Keratinocyte (primary cell): ENCODE measurements at regions not wholly inside any gene's neighbourhood (a gene's known extent, or its start where the extent isn't known, plus 50 kb on each side); places are given as distances from the start of the nearest gene placed in this dataset.

Experiments used
- DNase-seq: peaks from one replicate; pipeline ENCODE4 v3.0.0-alpha.2; 2011; ENCODE audit warnings: low read depth, missing footprints, low spot score
- FAIRE-seq: peaks from 2 replicates; lab custom pipeline; 2011; peaks lifted over from hg19 to GRCh38; lab: Jason Lieb, UNC
- H2AFZ ChIP-seq: 2 replicates; pipeline ENCODE4 v1.6.0; 2012; ENCODE audit warnings: low read length, control low read depth, inconsistent platforms; ENCODE audit not compliant: control insufficient read depth
- H3K27ac ChIP-seq: 2 replicates; pipeline ENCODE4 v1.5.1; 2011; ENCODE audit warnings: low read length; ENCODE audit not compliant: control insufficient read depth, insufficient read depth
- H3K27me3 ChIP-seq: 3 replicates; pipeline ENCODE4 v1.6.0; 2011; ENCODE audit warnings: low read length; ENCODE audit not compliant: control insufficient read depth, insufficient read depth; ENCODE audit errors: extremely low read depth
- H3K36me3 ChIP-seq, 2 experiments: 2 replicates in 1 of 2; 3 replicates in 1 of 2; pipeline ENCODE4 v1.5.1; 2011; ENCODE audit warnings: low read length in 2 of 2, mild to moderate bottlenecking in 1 of 2; ENCODE audit not compliant: control insufficient read depth in 2 of 2, insufficient read depth in 2 of 2; ENCODE audit errors: extremely low read depth in 1 of 2
- H3K4me1 ChIP-seq: 3 replicates; pipeline ENCODE4 v1.5.1; 2011; ENCODE audit warnings: low read length; ENCODE audit not compliant: control insufficient read depth, insufficient read depth; ENCODE audit errors: extremely low read depth
- H3K4me2 ChIP-seq: 3 replicates; pipeline ENCODE4 v1.6.0; 2011; ENCODE audit warnings: low read depth, low read length; ENCODE audit not compliant: control insufficient read depth, insufficient read depth; ENCODE audit errors: extremely low read depth
- H3K4me3 ChIP-seq, 3 experiments: fragments of 200-600 bp in 1 of 3; sonication (generic) in 1 of 3; 2 replicates in 2 of 3; 3 replicates in 1 of 3; pipeline ENCODE4 v1.5.1; 2011 to 2016; ENCODE audit warnings: low read length in 3 of 3, mild to moderate bottlenecking in 3 of 3, control low read depth in 2 of 3, inconsistent platforms in 1 of 3, low read depth in 1 of 3, mixed read lengths in 1 of 3, mixed run types in 1 of 3, moderate library complexity in 1 of 3; ENCODE audit not compliant: control insufficient read depth in 2 of 3, insufficient read depth in 2 of 3; ENCODE audit errors: extremely low read depth in 1 of 3
- H3K79me2 ChIP-seq: 2 replicates; pipeline ENCODE4 v1.6.0; 2012; ENCODE audit warnings: low read length; ENCODE audit not compliant: control insufficient read depth, insufficient read depth
- H3K9ac ChIP-seq: 3 replicates; pipeline ENCODE4 v1.6.0; 2011; ENCODE audit warnings: low read length; ENCODE audit not compliant: control insufficient read depth, insufficient read depth; ENCODE audit errors: extremely low read depth
- H3K9me1 ChIP-seq: 3 replicates; pipeline ENCODE4 v1.6.0; 2011; ENCODE audit warnings: low read length; ENCODE audit not compliant: control insufficient read depth, insufficient read depth; ENCODE audit errors: extremely low read depth
- H3K9me3 ChIP-seq: 2 replicates; pipeline ENCODE4 v1.5.1; 2012; ENCODE audit warnings: low read depth, low read length; ENCODE audit not compliant: control insufficient read depth
- H4K20me1 ChIP-seq: 3 replicates; pipeline ENCODE4 v1.6.0; 2011; ENCODE audit warnings: low read length; ENCODE audit not compliant: control insufficient read depth, insufficient read depth; ENCODE audit errors: extremely low read depth
- EZH2 ChIP-seq: IDR thresholded peaks from one replicate; pipeline ENCODE4 v1.6.1; 2012; ENCODE audit warnings: inconsistent platforms, mild to moderate bottlenecking, low read length, moderate library complexity
- dilution Hi-C: fragments of 300-500 bp; cut with MboI; formaldehyde crosslinking; loops from one replicate; pipeline ENCODE4 v1.7.0; 2020; ENCODE audit warnings: low sequenced_read_pairs; ENCODE audit not compliant: extremely low pct_ligation_motif_present
- TF ChIP-seq, protein P1 (sequence below), 3 experiments: IDR thresholded peaks in 1 of 3; conservative IDR thresholded peaks in 1 of 3; optimal IDR thresholded peaks in 1 of 3; 2 replicates in 2 of 3; 3 replicates in 1 of 3; pipeline versions ENCODE3 to v1.5.1; 2011; ENCODE audit warnings: low read length in 3 of 3, mild to moderate bottlenecking in 3 of 3, moderate library complexity in 2 of 3, control low read depth in 1 of 3, inconsistent platforms in 1 of 3; ENCODE audit not compliant: insufficient read depth in 2 of 3; ENCODE audit errors: extremely low read depth in 1 of 3

DNA sequence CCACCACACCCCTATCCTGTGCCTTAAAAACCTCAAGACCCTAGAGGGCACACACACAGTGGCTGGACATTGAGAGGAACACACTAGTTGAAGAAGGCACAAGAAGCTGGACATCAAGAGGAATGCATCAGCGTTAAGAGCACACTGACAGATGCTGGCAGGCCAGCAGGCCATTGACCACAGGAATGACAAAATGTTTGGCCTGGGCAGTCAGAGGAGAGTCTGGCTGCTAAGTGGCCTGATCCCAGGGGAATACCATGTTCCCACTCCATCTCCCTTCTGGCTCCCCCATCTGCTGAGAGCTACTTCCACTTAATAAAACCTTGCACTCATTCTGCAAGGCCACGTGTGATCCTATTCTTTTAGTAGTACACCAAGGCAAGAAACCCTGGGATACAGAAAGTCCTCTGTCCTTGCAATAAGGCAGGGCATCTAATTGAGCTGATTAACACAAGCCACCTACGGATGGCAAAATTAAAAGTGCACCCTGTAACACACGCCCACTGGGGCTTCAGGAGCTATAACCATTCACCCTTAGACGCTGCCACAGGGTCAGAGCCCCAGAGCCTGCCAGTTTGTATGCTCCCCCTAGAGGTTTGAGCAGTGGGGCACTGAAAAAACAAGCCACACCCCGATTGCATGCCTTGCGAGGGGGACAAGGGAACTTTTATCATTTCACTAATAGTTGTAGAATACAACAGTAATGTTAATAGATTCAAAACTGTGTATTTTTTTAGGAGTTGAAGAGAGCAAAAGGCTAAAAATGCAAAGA, 1216.1 kb upstream of the NCAM2 start:
- DNase-seq (no peak), FAIRE-seq (no peak)
- H4K20me1 ChIP-seq: no peaks in the 10 kb centered on the region
- H3K4me2 ChIP-seq: no peak overlapping the region
- H3K9ac ChIP-seq: no peak overlapping the region
- no peaks in the 10 kb centered on the region for H3K27me3 ChIP-seq
- H3K27ac ChIP-seq: no peak overlapping the region
- H3K4me1 ChIP-seq: no peaks in the 10 kb centered on the region
- dilution Hi-C loops: no loop called here
- H3K36me3 ChIP-seq: no peaks in the 10 kb centered on the region
- H3K9me3 ChIP-seq: peaks cover 5% of the 10 kb centered on the region
- H3K9me1 ChIP-seq: no peaks in the 10 kb centered on the region
- no peak overlapping the region for H3K4me3 ChIP-seq
- H3K79me2 ChIP-seq: no peaks in the 10 kb centered on the region
- TF ChIP-seq, protein P1, sequence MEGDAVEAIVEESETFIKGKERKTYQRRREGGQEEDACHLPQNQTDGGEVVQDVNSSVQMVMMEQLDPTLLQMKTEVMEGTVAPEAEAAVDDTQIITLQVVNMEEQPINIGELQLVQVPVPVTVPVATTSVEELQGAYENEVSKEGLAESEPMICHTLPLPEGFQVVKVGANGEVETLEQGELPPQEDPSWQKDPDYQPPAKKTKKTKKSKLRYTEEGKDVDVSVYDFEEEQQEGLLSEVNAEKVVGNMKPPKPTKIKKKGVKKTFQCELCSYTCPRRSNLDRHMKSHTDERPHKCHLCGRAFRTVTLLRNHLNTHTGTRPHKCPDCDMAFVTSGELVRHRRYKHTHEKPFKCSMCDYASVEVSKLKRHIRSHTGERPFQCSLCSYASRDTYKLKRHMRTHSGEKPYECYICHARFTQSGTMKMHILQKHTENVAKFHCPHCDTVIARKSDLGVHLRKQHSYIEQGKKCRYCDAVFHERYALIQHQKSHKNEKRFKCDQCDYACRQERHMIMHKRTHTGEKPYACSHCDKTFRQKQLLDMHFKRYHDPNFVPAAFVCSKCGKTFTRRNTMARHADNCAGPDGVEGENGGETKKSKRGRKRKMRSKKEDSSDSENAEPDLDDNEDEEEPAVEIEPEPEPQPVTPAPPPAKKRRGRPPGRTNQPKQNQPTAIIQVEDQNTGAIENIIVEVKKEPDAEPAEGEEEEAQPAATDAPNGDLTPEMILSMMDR (optimal IDR thresholded peaks at IDR 0.05 in 1 of 3, IDR thresholded peaks at IDR 0.05 in 1 of 3, conservative IDR thresholded peaks at IDR 0.05 in 1 of 3; ENCODE audit: extremely low read depth in 1 of 3, insufficient read depth in 2 of 3, low read length in 3 of 3): no peak
- no peak for TF ChIP-seq EZH2
- H2AFZ ChIP-seq: no peak overlapping the region

DNA sequence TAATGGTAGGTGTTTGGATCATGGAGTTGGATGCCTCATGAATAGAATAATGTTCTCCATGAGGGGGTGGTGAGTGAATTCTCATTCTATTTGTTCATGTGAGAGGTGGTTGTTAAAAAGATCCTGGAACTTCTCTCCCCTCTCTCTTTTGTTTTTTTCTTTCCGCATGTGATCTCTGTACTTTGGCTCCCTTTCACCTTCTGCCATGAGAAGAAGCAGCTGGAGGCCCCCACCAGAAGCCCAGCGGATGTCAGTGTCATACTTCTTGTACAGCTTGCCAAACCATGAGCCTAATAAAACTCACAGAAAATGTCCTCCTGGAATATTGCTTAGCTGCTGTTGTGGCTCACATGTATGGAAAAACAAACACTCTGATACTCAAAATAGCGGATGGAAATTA, 1212.3 kb upstream of the NCAM2 start:
- Histone ChIP-seq H3K9ac (no peak overlapping the region), H3K27ac (no peak overlapping the region), H3K4me1 (no peaks in the 10 kb centered on the region), H3K4me3 (no peak overlapping the region), H3K79me2 (no peaks in the 10 kb centered on the region), H3K9me3 (peaks cover 5% of the 10 kb centered on the region), H3K4me2 (no peak overlapping the region), H4K20me1 (no peaks in the 10 kb centered on the region), H3K36me3 (no peaks in the 10 kb centered on the region), H2AFZ (no peak overlapping the region), H3K9me1 (no peaks in the 10 kb centered on the region), H3K27me3 (no peaks in the 10 kb centered on the region)
- TF ChIP-seq EZH2: no peak
- TF ChIP-seq, protein P1 (optimal IDR thresholded peaks at IDR 0.05 in 1 of 3, IDR thresholded peaks at IDR 0.05 in 1 of 3, conservative IDR thresholded peaks at IDR 0.05 in 1 of 3; ENCODE audit: extremely low read depth in 1 of 3, insufficient read depth in 2 of 3, low read length in 3 of 3): no peak
- no peak for DNase-seq
- no peak for FAIRE-seq
- dilution Hi-C loops: no loop called here
